Choroid plexus epithelial cell (primary cell): ENCODE measurements at regions not wholly inside any gene's neighbourhood (a gene's known extent, or its start where the extent isn't known, plus 50 kb on each side); places are given as distances from the start of the nearest gene placed in this dataset.

Experiments
- DNase-seq: peaks from one replicate; pipeline ENCODE4 v3.0.0-alpha.2; 2010; ENCODE audit warnings: low read depth
- H3K4me3 ChIP-seq: 2 replicates; pipeline ENCODE4 v1.5.1; 2011; ENCODE audit warnings: low read depth, mild to moderate bottlenecking, control low read depth, low read length, moderate library complexity
- CTCF ChIP-seq: conservative IDR thresholded peaks from 2 replicates; pipeline ENCODE4 v1.5.1; 2011; ENCODE audit warnings: low read depth, mild to moderate bottlenecking, control low read depth, inconsistent platforms, low read length, moderate library complexity

- peak; percentile 84 for DNase-seq
- no peak for TF ChIP-seq CTCF
- H3K4me3 ChIP-seq: no peak overlapping the region
Measured at GRCh38 chr2:145760781-145761649, 1241.1 kb upstream of the ZEB2 start.

DNA sequence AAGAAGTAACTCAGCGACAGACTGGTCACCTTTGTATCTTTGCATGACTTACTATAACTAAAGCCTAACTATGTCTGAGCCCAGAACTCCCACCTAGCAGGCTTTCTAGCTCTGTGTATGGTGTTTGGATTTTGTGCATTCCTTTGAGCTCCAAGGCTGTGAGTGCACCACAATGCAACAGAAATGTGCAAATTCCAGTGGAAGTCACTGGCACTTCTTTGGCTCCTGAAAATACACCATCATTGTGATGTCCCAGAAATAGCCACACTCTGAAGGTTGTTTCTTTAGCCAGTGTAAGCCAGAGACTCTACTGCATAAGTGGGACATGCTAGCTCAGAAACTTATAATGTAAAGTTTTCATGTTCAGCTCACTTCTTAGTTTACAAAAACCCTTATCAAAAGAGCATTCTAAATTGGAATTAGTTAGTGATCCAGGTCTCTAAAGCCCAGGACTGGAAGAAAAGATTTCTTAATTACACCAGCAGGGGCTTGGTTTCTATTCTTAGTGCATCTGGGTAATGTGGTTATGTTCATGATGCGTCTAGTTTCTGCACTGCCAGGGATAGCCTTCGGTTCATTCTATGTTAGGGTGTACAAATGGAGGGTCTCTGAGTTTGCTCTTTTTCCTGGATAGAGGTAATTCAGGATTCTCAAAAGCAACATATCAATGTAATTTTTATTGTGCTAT lies 1239.5 kb upstream of the ZEB2 start:
- peak; percentile 30 for TF ChIP-seq CTCF
- no peak overlapping the region for H3K4me3 ChIP-seq
- DNase-seq: no peak

DNA sequence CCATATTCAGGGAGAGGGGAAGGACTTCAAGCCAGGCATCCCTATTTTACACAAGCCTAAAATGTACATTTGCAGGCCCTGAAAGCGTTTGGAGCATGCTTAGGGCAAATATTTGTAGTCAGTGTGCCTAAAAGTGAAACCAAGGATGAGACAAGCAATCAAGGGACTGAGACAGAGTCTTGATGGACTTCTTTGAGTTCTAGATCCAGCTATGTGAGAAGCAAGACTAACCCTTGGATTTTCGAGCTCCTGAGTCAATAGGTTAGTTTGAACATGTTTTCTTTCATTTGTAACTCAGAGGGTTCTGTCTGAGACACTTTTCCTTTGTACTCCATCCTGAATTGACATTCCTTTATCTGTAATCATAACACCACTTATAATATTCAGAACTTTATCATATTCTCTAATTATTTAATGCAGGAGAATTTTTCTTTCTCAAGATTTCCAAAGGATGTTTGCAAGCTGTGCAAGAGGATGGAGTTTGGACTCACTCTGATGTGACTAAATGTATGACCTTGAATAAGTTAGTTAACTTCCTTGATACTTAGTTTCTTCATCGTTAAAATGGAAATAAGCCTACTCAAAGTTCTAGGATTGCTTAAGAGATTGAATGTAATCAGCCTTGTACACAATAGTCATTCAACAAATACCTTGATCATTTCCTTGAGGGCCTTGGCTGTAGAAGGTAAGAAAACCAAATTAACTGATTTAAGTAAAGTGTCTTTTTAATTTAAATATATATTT lies 1237.8 kb upstream of the ZEB2 start:
- H3K4me3 ChIP-seq: no peak overlapping the region
- TF ChIP-seq CTCF: no peak
- DNase-seq: no peak

GRCh38 chr2:145755019-145755837 lies 1235.3 kb upstream of the ZEB2 start:
- TF ChIP-seq CTCF: no peak
- DNase-seq: no peak

DNA sequence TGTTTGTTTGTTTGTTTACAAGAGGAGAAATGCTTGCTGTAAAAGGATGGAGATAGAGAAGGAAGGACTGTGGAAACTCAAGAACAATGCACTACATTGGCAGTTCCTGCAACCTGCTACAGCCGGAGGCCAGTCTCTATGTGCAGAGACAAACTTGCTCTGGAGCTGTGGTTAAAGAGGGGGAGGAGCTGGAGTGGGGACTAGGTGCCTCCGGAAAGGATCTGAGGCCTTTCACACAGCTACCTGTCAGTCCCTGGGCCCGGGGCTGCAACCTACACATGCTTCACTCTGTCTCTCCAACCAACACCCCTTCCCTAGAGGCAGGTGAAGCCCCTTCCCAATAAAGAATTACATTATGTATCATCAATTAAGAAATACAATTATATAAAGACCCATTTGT lies 1234.0 kb upstream of the ZEB2 start:
- H3K4me3 ChIP-seq: no peak overlapping the region
- no peak for TF ChIP-seq CTCF
- DNase-seq: no peak

More at GRCh38 chr2:145755019-145755837, 1235.3 kb upstream of the ZEB2 start:
- no peak overlapping the region for H3K4me3 ChIP-seq

GRCh38 chr2:145753041-145753608 lies 1233.2 kb upstream of the ZEB2 start:
- H3K4me3 ChIP-seq: no peak overlapping the region
- TF ChIP-seq CTCF: no peak
- no peak for DNase-seq
